NCI-H1436 (cell line): ENCODE measurements at regions not wholly inside any gene's neighbourhood (a gene's known extent, or its start where the extent isn't known, plus 50 kb on each side); places are given as distances from the start of the nearest gene placed in this dataset.

Experiments
- DNase-seq: peaks from one replicate; lab custom pipeline; 2025; lab: John Stamatoyannopoulos, UW

DNA sequence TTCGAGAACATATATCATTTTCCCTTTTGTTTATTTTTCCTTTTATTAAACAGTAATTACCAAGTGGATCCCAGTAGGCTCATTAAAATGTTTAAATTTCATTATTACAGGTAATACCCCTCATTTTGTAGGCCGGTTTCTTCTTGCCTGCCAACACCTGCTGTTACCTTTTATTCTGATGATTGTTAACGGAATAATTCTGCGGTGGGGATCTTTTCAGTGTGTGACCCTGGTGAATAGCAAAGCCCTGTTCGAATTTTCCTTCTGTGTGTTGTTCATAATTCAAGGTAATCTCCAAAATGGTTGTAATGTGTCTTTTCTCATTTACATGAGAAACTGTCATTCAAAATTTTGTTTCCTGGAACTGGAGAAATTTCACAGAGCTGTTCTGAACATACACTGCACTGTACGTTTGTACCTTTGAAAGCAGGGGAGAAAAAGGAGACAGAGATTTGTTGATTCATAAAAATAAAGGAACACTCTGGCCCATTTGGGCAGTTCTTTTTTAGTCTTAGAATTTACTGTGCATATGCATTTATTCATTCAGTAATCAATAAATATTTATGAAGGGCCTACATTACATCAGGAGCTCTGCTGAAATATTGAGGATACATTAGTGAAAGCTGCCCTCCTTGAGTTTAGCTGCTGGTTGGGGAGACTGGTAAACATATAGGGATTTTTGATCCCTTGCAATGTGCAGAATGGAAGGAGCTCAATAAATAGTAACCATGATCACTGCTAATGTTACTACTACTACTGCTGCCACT, 502.0 kb downstream of the QKI start:
- peak; percentile 85 for DNase-seq

DNA sequence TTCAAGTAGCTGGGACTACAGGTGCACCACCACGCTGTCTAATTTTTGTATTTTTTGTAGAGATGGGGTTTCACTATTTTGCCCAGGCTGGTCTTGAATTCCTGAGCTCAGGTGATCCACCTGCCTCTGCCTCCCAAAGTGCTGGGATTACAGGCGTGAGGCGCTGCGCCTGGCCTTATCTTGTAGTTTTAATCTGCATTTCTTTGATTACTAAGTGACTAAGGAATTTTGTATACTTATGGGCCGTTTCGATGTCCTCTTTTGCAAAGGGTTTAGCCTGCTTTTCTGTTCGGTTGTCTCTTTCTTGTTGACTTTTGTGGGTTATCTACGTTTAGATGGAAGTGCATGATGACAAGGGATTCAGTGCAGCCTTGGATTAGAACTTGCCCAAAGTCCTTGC, 500.6 kb downstream of the QKI start:
- DNase-seq = no peak

DNA sequence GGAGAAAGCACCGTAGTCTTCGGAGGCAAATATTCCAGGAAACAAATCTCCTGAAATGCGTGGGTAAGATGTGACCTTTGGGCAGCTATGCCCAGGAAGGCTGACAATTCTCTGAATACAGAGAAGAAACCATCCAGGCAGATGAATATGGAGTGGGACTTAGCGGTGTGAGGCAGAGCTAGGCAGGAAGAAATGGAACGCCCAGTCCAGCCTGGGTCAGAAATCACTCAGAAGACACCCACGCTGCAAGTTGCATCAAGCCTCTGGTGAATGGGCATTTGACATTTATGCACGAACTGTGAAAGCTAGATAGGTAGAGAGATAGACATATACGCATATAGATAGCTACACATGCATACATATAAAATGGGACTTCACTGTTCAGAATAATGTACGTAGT, 498.5 kb downstream of the QKI start:
- DNase-seq = no peak

GRCh38 chr6:163906006-163906710, 491.6 kb downstream of the QKI start:
- DNase-seq = no peak

DNA sequence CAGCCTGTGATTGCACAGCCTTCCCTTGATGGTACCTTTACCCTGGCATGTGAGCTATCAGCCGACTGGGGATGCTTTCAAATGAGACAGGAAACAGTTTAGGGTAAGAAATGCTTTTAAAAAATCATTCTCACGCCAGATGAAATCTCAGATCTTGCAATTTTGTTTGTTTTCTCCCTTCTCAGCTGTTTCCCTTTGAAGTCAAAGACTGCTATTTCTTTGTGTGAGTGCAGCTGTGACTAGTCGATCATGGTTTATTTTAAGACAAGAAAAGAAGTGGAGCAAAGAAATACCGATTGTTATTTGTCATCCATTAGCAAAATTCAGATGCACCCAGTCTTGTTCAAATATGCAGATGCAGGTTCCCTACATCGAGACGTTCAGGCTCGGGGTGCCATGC, 489.7 kb downstream of the QKI start:
- no peak for DNase-seq

- no peak for DNase-seq
These were observed 489.0 kb downstream of the QKI start for GRCh38 chr6:163903541-163903940.

DNA sequence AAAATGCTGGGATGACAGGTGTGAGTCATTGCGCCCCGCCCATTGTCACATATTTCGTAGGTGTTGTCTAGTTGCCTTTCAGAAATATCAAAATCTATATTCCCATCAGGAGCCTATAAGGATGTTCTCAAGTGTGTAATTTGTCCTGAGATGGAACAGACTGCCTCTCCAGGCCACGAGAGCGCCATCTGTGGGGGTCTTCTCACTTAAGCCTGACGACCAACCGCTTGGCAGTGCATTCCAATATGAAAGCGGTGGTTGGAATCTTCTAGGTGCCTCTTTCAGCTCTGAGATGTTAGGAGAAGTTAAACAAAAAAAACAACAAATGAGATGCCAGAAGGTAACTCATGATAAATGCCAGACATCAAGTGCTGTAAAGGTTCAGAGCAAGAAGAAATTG, 488.5 kb downstream of the QKI start:
- no peak for DNase-seq

DNA sequence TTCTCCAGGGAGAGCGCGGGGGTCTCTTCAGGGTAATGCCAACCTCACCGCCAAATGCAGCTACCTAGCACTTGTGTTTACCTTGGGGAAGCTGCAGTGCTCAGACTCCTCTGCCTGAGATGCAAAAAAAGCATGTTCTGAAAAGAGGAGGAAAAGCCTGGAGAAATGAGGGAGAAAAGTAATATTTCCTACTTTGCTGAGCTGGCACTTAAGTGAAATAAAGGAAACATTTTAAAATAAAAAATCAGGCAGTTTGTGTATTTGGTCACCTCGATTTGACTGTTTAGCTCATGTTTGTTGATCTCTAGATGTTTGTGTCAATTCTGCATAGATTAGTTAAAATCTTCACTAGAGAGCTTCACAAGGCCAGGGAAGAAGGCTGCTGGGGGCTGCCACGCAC, 487.2 kb downstream of the QKI start:
- DNase-seq = no peak

DNA sequence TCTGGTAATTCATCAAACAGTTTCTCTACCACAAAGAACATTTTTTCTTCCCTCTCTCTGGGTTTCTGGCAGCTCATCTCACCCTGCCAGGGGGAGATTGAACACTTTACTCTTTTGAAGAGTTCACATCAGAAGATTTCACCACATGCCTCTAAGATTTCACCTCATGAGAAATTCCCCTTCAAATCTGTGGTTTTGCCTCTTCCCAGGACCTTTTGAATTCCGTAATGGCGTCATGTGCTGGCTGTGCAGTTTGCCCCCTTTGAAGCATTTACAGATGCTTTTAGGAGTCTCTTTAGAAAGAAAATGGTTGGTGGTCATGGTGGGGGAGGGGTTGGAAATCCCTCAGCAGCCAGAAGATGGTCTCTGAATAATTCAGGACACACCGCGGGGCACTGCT, 486.1 kb downstream of the QKI start:
- DNase-seq = no peak

- DNase-seq = no peak
These were observed 483.2 kb downstream of the QKI start for GRCh38 chr6:163897669-163898068.

DNA sequence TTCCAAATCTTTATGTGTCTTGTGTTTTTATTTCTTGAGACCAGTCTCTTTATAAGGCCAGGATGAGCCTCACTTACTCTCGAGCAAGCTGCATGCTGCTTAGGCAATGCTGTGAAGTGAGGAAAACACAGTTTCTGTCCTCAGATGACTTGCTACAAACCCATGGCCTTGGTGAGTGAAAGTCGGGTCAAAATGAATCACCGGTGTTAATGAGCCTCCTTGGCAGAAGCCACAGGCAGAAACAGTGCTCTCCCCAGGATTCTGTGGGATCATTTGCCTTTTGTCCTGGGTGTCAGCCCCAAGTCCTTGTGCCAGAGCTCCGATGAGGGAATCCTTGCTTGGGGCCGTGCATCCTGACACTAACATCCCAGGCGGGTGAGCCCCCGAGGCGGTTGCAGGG, 482.5 kb downstream of the QKI start:
- DNase-seq = no peak

- no peak for DNase-seq
These were observed 480.6 kb downstream of the QKI start for GRCh38 chr6:163895162-163895561.

DNA sequence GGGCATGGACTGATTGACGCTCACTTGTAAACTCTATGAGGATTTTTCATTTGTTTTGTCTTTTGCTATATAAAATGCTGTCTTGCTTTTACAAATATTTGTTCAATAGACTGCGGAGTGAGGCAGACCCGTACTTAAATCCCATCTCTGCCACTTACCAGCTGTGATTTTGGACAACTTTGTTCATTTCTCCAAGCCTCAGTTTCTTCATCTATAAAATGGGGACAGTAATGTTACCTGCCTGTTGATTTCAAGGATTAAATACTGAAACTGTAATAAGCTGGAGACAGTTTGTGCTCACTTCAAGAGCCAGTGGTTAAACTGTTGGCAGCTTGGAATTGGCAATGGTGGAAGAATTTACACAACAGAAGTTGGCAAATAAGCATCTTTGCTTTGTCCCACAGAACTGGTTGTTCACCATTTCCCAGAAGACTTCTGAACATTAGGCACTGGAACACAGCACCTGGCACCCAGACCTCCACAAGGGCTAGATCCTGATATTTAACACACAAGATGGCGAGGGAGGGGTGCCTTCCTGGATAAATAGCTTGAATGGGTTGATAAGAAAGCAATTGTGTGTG, 479.2 kb downstream of the QKI start:
- DNase-seq = no peak

DNA sequence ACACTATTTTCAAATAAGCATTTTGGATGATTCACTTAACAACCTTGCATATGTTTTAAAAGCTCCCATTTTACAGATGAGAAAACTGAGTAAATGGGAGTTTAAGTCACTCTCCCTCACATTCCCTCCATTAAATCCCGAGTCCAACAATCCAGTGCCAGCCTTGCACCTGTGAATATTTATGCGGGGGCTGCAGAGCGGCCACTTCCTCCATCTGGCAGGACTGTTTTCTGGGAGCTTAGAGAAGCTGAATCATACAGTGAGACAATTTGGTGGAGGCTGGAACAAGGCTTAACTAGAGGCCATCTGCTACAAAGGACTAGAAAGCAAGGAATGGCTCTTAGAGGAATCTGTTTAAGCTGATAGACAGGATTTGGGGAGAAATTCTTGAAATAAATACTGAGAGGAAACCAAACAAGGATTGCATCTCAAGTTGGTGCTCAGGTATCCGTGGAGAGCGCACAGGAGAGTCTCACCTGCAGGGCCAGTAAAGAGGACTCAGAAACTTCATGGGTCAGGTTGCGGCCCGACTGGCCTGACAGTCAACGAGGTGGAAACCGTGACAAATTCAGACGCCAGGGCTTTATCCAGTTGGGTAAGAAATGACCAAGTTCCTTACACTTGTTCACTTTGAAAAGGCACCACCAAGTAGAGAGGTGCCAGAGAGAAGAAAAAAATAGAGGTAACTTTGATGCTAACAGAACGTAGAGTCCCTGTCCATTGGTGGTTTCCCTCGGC, 478.5 kb downstream of the QKI start:
- no peak for DNase-seq

DNA sequence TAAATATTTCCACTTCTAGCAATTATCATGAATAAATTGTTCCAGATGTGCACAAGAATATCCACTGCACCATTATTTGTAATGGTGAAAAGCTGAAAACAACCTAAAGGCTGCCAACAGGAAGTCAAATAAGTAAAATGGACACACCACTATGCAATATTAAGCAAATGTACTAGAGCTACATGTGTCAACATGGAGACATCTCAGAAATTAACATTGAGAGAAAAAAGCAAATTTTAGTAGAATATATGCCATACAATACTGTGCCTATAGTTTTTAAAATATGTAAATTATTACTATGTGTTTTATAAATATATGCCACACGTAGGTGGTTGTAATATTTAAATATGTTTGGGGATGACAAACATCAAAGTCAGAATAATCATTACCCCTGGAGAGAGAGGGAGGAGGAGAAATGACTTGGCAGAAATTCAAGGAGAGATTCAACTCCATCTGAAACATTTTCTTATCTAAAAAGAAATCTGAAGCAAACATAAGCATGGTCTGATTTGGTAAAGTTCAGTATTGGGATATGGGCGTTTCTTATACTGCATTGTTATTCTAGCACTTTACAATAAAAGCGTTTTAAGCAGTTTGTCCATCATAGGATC, 475.5 kb downstream of the QKI start:
- DNase-seq = no peak

- no peak for DNase-seq
These were observed 473.7 kb downstream of the QKI start for GRCh38 chr6:163888030-163888819.

DNA sequence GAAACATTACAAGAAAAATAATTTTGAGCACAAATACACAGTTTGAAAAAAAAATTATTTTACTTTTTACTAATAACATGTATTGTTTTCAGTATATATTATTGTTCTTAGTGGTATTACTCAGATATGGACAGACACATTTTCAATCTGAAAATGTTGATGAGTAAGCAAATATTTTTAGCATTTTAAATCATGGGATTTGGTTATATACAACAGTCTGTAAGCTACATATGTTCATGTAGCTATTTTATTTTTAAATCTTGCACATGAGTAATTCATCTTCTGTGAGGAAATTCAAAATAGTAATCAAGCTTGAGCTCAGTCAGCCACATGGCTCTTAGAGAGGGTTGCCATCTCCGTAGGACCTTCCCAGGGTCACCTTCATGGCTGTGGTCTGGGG, 471.9 kb downstream of the QKI start:
- no peak for DNase-seq

GRCh38 chr6:163883984-163884383, 469.5 kb downstream of the QKI start:
- no peak for DNase-seq

GRCh38 chr6:163878698-163879097, 464.2 kb downstream of the QKI start:
- no peak for DNase-seq

DNA sequence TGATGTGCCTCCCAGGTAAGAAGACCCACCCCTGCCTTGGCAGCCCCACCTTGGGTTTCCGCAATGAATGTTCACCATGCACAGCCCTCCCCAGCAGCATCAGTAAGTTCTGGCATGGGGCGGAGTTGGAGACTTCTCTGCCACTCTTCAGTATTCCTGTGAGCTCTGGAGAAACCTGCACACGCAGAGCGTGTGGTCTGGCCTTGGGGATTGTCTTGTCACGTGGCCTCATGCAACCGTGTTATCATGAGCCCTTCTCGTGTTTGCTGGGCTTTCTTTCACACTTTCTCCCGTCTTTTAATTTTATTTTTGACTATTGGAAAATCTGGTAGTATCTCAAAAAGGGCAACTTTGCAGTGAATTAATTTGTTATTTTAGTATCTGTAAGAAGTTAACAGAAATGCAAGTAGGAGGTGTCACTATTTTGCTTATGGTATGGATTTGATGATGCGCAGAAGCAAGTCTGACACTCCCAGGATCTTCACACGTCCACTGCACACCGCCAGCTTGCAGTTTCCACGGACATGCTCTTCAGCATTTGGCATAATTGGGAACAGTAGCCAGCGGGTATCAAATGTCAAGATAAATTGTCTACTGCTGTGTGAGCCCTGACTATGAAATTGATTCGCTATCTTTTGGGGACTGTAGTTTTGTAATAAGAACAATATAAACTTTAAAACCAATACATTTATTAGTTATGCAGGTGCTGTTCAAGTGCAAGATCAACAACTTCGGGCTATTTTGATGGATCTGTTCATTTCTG, 463.5 kb downstream of the QKI start:
- no peak for DNase-seq

DNA sequence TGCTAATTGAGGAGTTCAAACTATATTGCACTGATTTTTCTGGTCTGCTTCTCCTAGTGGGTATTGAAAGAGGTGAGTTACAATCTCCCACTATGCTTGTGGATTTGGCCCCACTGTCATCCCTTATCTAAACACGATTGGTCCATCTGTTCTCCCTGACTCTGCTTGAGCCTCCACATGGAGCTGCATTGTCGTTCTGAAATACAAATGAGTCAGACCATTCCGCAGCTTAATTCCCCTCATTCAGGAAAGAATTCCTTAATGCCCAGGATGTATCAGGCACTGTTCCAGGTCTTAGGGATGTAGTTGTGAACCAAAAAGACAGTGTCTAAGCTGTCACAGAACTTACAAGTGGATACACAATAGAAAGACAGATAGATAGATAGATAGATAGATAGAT, 461.9 kb downstream of the QKI start:
- DNase-seq = no peak
